H9 (cell line): ENCODE measurements at regions not wholly inside any gene's neighbourhood (a gene's known extent, or its start where the extent isn't known, plus 50 kb on each side); places are given as distances from the start of the nearest gene placed in this dataset.

Experiments used
- DNase-seq: peaks from one replicate; pipeline ENCODE4 v3.0.0-alpha.2; 2017
- H2AFZ ChIP-seq: one replicate; pipeline ENCODE4 v1.6.1; 2013; ENCODE audit warnings: mild to moderate bottlenecking, low read length, control low read depth, moderate library complexity
- H2AK5ac ChIP-seq: 2 replicates; pipeline ENCODE4 v1.6.1; 2013; ENCODE audit warnings: low read length, control low read depth, mixed read lengths; ENCODE audit not compliant: insufficient read length
- H2BK120ac ChIP-seq: one replicate; pipeline ENCODE4 v1.6.1; 2013; ENCODE audit warnings: low read depth, mild to moderate bottlenecking, low read length, control low read depth, inconsistent platforms; ENCODE audit not compliant: poor library complexity, severe bottlenecking
- H2BK12ac ChIP-seq: 2 replicates; pipeline ENCODE4 v1.6.1; 2013; ENCODE audit warnings: low read length, control low read depth, mixed read lengths, low read depth; ENCODE audit not compliant: insufficient read length
- H2BK15ac ChIP-seq: 2 replicates; pipeline ENCODE4 v1.6.1; 2013; ENCODE audit warnings: low read depth, low read length, control low read depth
- H2BK20ac ChIP-seq: one replicate; pipeline ENCODE4 v1.6.1; 2013; ENCODE audit warnings: low read depth, mild to moderate bottlenecking, low read length, control low read depth, inconsistent platforms; ENCODE audit not compliant: poor library complexity, severe bottlenecking
- H2BK5ac ChIP-seq: 2 replicates; pipeline ENCODE4 v1.6.1; 2013; ENCODE audit warnings: low read length, control low read depth, mixed read lengths; ENCODE audit not compliant: insufficient read length
- H3K14ac ChIP-seq: 2 replicates; pipeline ENCODE4 v1.6.1; 2013; ENCODE audit warnings: low read length, control low read depth; ENCODE audit not compliant: insufficient read depth
- H3K18ac ChIP-seq: 2 replicates; pipeline ENCODE4 v1.6.1; 2013; ENCODE audit warnings: low read depth, mild to moderate bottlenecking, mixed read lengths, low read length, control low read depth; ENCODE audit not compliant: insufficient read length
- H3K23ac ChIP-seq: 2 replicates; pipeline ENCODE4 v1.6.1; 2013; ENCODE audit warnings: low read length, control low read depth, mixed read lengths, low read depth; ENCODE audit not compliant: insufficient read length
- H3K23me2 ChIP-seq: 2 replicates; pipeline ENCODE4 v1.6.1; 2013; ENCODE audit warnings: low read depth, mild to moderate bottlenecking, mixed read lengths, low read length, control low read depth; ENCODE audit not compliant: insufficient read length, poor library complexity, severe bottlenecking
- H3K27ac ChIP-seq: 2 replicates; pipeline ENCODE4 v1.5.1; 2013; ENCODE audit warnings: low read length, control low read depth, mixed read lengths, low read depth; ENCODE audit not compliant: insufficient read length
- H3K27me3 ChIP-seq: 2 replicates; pipeline ENCODE4 v1.6.1; 2013; ENCODE audit warnings: low read length, control low read depth, inconsistent platforms; ENCODE audit not compliant: insufficient read depth
- H3K4ac ChIP-seq: 2 replicates; pipeline ENCODE4 v1.6.1; 2013; ENCODE audit warnings: low read depth, mild to moderate bottlenecking, control low read depth, inconsistent platforms, low read length, moderate library complexity
- H3K4me1 ChIP-seq: 2 replicates; pipeline ENCODE4 v1.6.1; 2013; ENCODE audit warnings: low read length, control low read depth, inconsistent platforms; ENCODE audit not compliant: insufficient read depth
- H3K4me2 ChIP-seq: 2 replicates; pipeline ENCODE4 v1.6.1; 2013; ENCODE audit warnings: low read length, control low read depth, mixed read lengths; ENCODE audit not compliant: insufficient read length, insufficient read depth
- H3K56ac ChIP-seq: 2 replicates; pipeline ENCODE4 v1.6.1; 2013; ENCODE audit warnings: low read depth, mild to moderate bottlenecking, mixed read lengths, low read length, control low read depth; ENCODE audit not compliant: insufficient read length
- H3K79me1 ChIP-seq: 2 replicates; pipeline ENCODE4 v1.6.1; 2013; ENCODE audit warnings: low read depth, mild to moderate bottlenecking, moderate library complexity, low read length, control low read depth, inconsistent platforms; ENCODE audit not compliant: insufficient read depth, poor library complexity, severe bottlenecking
- H3K79me2 ChIP-seq: 2 replicates; pipeline ENCODE4 v1.6.1; 2013; ENCODE audit warnings: low read length, control low read depth, inconsistent platforms; ENCODE audit not compliant: insufficient read depth
- H3K9ac ChIP-seq: 2 replicates; pipeline ENCODE4 v1.6.1; 2013; ENCODE audit warnings: low read length, control low read depth, mixed read lengths; ENCODE audit not compliant: insufficient read length; ENCODE audit errors: extremely low read depth
- H3K9me3 ChIP-seq: one replicate; pipeline ENCODE4 v1.6.1; 2013; ENCODE audit warnings: low read depth, low read length, inconsistent platforms; ENCODE audit not compliant: control insufficient read depth
- H3T11ph ChIP-seq: one replicate; pipeline ENCODE4 v1.6.1; 2013; ENCODE audit warnings: mild to moderate bottlenecking, low read length, control low read depth, inconsistent platforms
- H4K20me1 ChIP-seq: one replicate; pipeline ENCODE4 v1.6.1; 2013; ENCODE audit not compliant: control insufficient read depth, insufficient read length, insufficient read depth
- H4K5ac ChIP-seq: 2 replicates; pipeline ENCODE4 v1.6.1; 2013; ENCODE audit warnings: low read depth, mild to moderate bottlenecking, mixed read lengths, low read length, control low read depth; ENCODE audit not compliant: insufficient read length
- H4K8ac ChIP-seq: replicated peaks from 2 replicates; pipeline ENCODE4 v1.6.1; 2013; ENCODE audit warnings: low read length, control low read depth, mixed read lengths, low read depth; ENCODE audit not compliant: insufficient read length
- H4K91ac ChIP-seq: 2 replicates; pipeline ENCODE4 v1.6.1; 2013; ENCODE audit warnings: low read depth, mild to moderate bottlenecking, moderate library complexity, mixed read lengths, low read length, control low read depth; ENCODE audit not compliant: insufficient read length
- H3K27ac Mint-ChIP-seq, 3 experiments: 2 replicates in 2 of 3; 3 replicates in 1 of 3; pipeline ENCODE4 v1.8.0; 2020 to 2021; ENCODE audit warnings: mixed read lengths in 3 of 3, mild to moderate bottlenecking in 1 of 3, moderate library complexity in 1 of 3
- H3K27me3 Mint-ChIP-seq: 2 replicates; pipeline ENCODE4 v1.8.0; 2021; ENCODE audit warnings: low read depth, mild to moderate bottlenecking, moderate library complexity, mixed read lengths
- H3K36me3 Mint-ChIP-seq, 3 experiments: 2 replicates in 2 of 3; 3 replicates in 1 of 3; pipeline ENCODE4 v1.8.0; 2020 to 2021; ENCODE audit warnings: low read depth in 3 of 3, mixed read lengths in 3 of 3; ENCODE audit not compliant: insufficient read depth in 1 of 3
- H3K4me1 Mint-ChIP-seq, 2 experiments: 2 replicates each; pipeline ENCODE4 v1.8.0; 2020; ENCODE audit warnings: mixed read lengths in 2 of 2
- H3K4me3 Mint-ChIP-seq, 2 experiments: 2 replicates in 1 of 2; 3 replicates in 1 of 2; pipeline ENCODE4 v1.8.0; 2020 to 2021; ENCODE audit warnings: mild to moderate bottlenecking in 2 of 2, mixed read lengths in 2 of 2, moderate library complexity in 1 of 2
- H3K9me3 Mint-ChIP-seq, 2 experiments: 2 replicates in 1 of 2; 3 replicates in 1 of 2; pipeline ENCODE4 v1.8.0; 2020; ENCODE audit warnings: mild to moderate bottlenecking in 2 of 2, mixed read lengths in 2 of 2, moderate library complexity in 1 of 2
- WGBS: extraction: QIAGEN DNeasy Blood & Tissue Kit; methylation state at CpG from one replicate; pipeline ENCODE4 v1.1.7; 2013; ENCODE audit warnings: missing lambda C conversion rate, low lambda C conversion rate, mixed read lengths; ENCODE audit not compliant: insufficient read length; ENCODE audit errors: extremely low coverage; 5-methylcytosine and 5-hydroxymethylcytosine counted together
- TF ChIP-seq, protein P1 (sequence below): fragments of 200-600 bp; sonication (generic); conservative IDR thresholded peaks from 3 replicates; pipeline ENCODE4 v1.8.0; 2021; ENCODE audit warnings: antibody characterized with exemption, mild to moderate bottlenecking

DNA sequence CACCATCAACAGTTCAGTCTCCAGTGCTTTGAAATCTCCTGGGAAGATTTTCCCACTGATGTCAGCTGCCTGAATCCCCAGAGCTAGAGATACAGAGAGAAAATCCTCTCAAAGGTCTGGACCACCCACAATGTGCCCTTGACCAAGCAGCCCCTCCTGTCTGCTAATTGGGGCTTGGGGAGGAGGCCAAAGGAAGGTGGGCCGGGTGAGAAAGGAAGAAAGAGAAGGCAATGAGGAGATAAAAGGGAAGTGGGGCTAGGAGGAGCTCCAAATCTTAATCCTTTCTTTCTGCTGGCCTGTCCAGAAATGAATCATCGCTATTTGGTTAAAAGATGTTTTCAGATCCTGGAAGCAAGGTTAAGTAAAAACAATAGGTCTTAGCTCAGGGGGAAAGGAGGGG lies 322.9 kb downstream of the BCL11B start:
- no peaks in the 10 kb centered on the region for H3K23me2 ChIP-seq
- peaks cover 3% of the 10 kb centered on the region; the same call in 1 of the 2 replicates for H3K4me1 ChIP-seq
- H2BK5ac ChIP-seq, result no peak overlapping the region
- no peak for DNase-seq
- no peaks in the 10 kb centered on the region; the same call in 1 of the 2 replicates for H3K27me3 ChIP-seq
- H4K20me1 ChIP-seq, result no peaks in the 10 kb centered on the region
- no peak overlapping the region for H4K91ac ChIP-seq
- no peak overlapping the region for H4K8ac ChIP-seq
- no peaks in the 10 kb centered on the region for H3K79me2 ChIP-seq
- H2BK20ac ChIP-seq, result no peak overlapping the region
- H3K27ac Mint-ChIP-seq, result no peak overlapping the region; a peak in 1 of 7 replicates
- no peak overlapping the region for H3K23ac ChIP-seq
- H3K56ac ChIP-seq, result no peak overlapping the region
- H4K5ac ChIP-seq, result no peak overlapping the region
- no peak overlapping the region for H2BK12ac ChIP-seq
- H3K4me2 ChIP-seq, result no peak overlapping the region
- H3T11ph ChIP-seq, result no peak overlapping the region
- no peaks in the 10 kb centered on the region for H3K9me3 ChIP-seq
- H2AFZ ChIP-seq, result no peak overlapping the region
- no peaks in the 10 kb centered on the region; the same call in 1 of the 2 replicates for H3K27me3 Mint-ChIP-seq
- 0 out of 5 replicates have a peak, but pooled peaks cover 0 to 2% of the 10 kb centered on the region in 2 experiments for H3K9me3 Mint-ChIP-seq
- H2BK120ac ChIP-seq, result no peak overlapping the region
- no peak overlapping the region for H3K4ac ChIP-seq
- TF ChIP-seq, protein P1, sequence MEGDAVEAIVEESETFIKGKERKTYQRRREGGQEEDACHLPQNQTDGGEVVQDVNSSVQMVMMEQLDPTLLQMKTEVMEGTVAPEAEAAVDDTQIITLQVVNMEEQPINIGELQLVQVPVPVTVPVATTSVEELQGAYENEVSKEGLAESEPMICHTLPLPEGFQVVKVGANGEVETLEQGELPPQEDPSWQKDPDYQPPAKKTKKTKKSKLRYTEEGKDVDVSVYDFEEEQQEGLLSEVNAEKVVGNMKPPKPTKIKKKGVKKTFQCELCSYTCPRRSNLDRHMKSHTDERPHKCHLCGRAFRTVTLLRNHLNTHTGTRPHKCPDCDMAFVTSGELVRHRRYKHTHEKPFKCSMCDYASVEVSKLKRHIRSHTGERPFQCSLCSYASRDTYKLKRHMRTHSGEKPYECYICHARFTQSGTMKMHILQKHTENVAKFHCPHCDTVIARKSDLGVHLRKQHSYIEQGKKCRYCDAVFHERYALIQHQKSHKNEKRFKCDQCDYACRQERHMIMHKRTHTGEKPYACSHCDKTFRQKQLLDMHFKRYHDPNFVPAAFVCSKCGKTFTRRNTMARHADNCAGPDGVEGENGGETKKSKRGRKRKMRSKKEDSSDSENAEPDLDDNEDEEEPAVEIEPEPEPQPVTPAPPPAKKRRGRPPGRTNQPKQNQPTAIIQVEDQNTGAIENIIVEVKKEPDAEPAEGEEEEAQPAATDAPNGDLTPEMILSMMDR, result no peak
- H3K79me1 ChIP-seq, result no peaks in the 10 kb centered on the region
- H3K4me3 Mint-ChIP-seq, result no peak overlapping the region
- peaks cover 24 to 31% of the 10 kb centered on the region in 2 experiments for H3K4me1 Mint-ChIP-seq
- no CpG with 5 or more reads among the region's 2 CpGs for WGBS
- no peak overlapping the region for H3K18ac ChIP-seq
- H3K9ac ChIP-seq, result no peak overlapping the region
- no peak overlapping the region for H2AK5ac ChIP-seq
- no peak overlapping the region for H2BK15ac ChIP-seq
- no peaks in the 10 kb centered on the region for H3K36me3 Mint-ChIP-seq
- no peak overlapping the region for H3K27ac ChIP-seq
- no peak overlapping the region for H3K14ac ChIP-seq
